HEK293 (cell line): ENCODE measurements at regions not wholly inside any gene's neighbourhood (a gene's known extent, or its start where the extent isn't known, plus 50 kb on each side); places are given as distances from the start of the nearest gene placed in this dataset.

Experiments used
- CTCF ChIA-PET: fragments of 350-600 bp; formaldehyde crosslinking; extraction: SDS; loops from one replicate; lab custom pipeline; 2021; ENCODE audit warnings: antibody characterized with exemption; lab: Yijun Ruan, JAX
- POLR2A ChIA-PET: fragments of 300-600 bp; formaldehyde crosslinking; extraction: SDS; loops from one replicate; lab custom pipeline; 2020; ENCODE audit warnings: antibody characterized with exemption, inconsistent platforms; lab: Yijun Ruan, JAX
- H3K27ac ChIP-seq: fragments of 200-500 bp; sonication (Bioruptor generic); 2 replicates; pipeline ENCODE4 v1.5.1; 2014; ENCODE audit warnings: low read depth, low read length, control low read depth, inconsistent platforms; ENCODE audit errors: extremely low read depth
- H3K36me3 ChIP-seq, 2 experiments: fragments of 200-500 bp in 1 of 2; sonication (Bioruptor generic) in 1 of 2; 1 replicate in 1 of 2; 2 replicates in 1 of 2; pipeline ENCODE4 v1.5.1; 2014 to 2017; ENCODE audit warnings: inconsistent platforms in 2 of 2, low read length in 2 of 2; ENCODE audit not compliant: control insufficient read depth in 2 of 2, insufficient read depth in 1 of 2
- H3K4me1 ChIP-seq: fragments of 200-500 bp; sonication (Bioruptor generic); 2 replicates; pipeline ENCODE4 v1.5.1; 2014; ENCODE audit warnings: mild to moderate bottlenecking, low read length, inconsistent platforms; ENCODE audit not compliant: control insufficient read depth, insufficient read depth
- H3K4me3 ChIP-seq: 2 replicates; pipeline ENCODE4 v1.5.1; 2011; ENCODE audit warnings: low read depth, mild to moderate bottlenecking, control low read depth, low read length, moderate library complexity
- H3K9me3 ChIP-seq: fragments of 200-500 bp; sonication (Bioruptor generic); 2 replicates; pipeline ENCODE4 v1.5.1; 2014; ENCODE audit warnings: low read depth, low read length, inconsistent platforms; ENCODE audit not compliant: control insufficient read depth, insufficient read depth
- HOXA7 ChIP-seq: sonication (generic); formaldehyde crosslinking; IDR thresholded peaks from 2 replicates; pipeline ENCODE4 v1.8.1; 2022; ENCODE audit warnings: missing genetic modification reagents, borderline replicate concordance
- KLF16 ChIP-seq: fragments of 450-650 bp; formaldehyde crosslinking; IDR thresholded peaks from 2 replicates; pipeline ENCODE4 v1.5.1; 2017; ENCODE audit warnings: missing biosample characterization, missing genetic modification characterization
- MEIS1 ChIP-seq: sonication (generic); formaldehyde crosslinking; IDR thresholded peaks from 2 replicates; pipeline ENCODE4 v1.8.1; 2022; ENCODE audit warnings: missing genetic modification reagents, mild to moderate bottlenecking, borderline replicate concordance
- PRDM1 ChIP-seq: fragments of 450-650 bp; formaldehyde crosslinking; IDR thresholded peaks from 2 replicates; pipeline ENCODE4; 2016; ENCODE audit warnings: missing biosample characterization, missing genetic modification characterization
- ZNF175 ChIP-seq: fragments of 450-650 bp; formaldehyde crosslinking; IDR thresholded peaks from 2 replicates; pipeline ENCODE4 v1.5.1; 2016; ENCODE audit warnings: missing biosample characterization, missing genetic modification characterization
- ZNF184 ChIP-seq: fragments of 450-650 bp; IDR thresholded peaks from 2 replicates; pipeline ENCODE4 v1.5.1; 2018; ENCODE audit warnings: missing biosample characterization, mild to moderate bottlenecking, missing genetic modification characterization
- ZNF221 ChIP-seq: fragments of 450-650 bp; formaldehyde crosslinking; IDR thresholded peaks from 2 replicates; pipeline ENCODE4 v1.5.1; 2017; ENCODE audit warnings: missing biosample characterization, missing genetic modification characterization, borderline replicate concordance
- ZNF248 ChIP-seq: fragments of 450-650 bp; formaldehyde crosslinking; IDR thresholded peaks from 2 replicates; pipeline ENCODE4 v1.5.1; 2017; ENCODE audit warnings: missing biosample characterization, missing genetic modification characterization
- ZNF37A ChIP-seq: fragments of 450-650 bp; IDR thresholded peaks from 2 replicates; pipeline ENCODE4 v1.5.1; 2018; ENCODE audit warnings: missing biosample characterization, missing genetic modification characterization
- ZNF416 ChIP-seq: fragments of 450-650 bp; formaldehyde crosslinking; IDR thresholded peaks from 2 replicates; pipeline ENCODE4 v1.5.1; 2016; ENCODE audit warnings: missing biosample characterization, missing genetic modification characterization
- ZNF473 ChIP-seq: fragments of 450-650 bp; formaldehyde crosslinking; IDR thresholded peaks from 2 replicates; pipeline ENCODE4 v1.5.1; 2017; ENCODE audit warnings: missing biosample characterization, missing genetic modification characterization
- ZNF548 ChIP-seq: fragments of 450-650 bp; formaldehyde crosslinking; IDR thresholded peaks from 2 replicates; pipeline ENCODE4 v1.5.1; 2016; ENCODE audit warnings: missing biosample characterization, missing genetic modification characterization
- ZNF560 ChIP-seq: fragments of 450-650 bp; formaldehyde crosslinking; IDR thresholded peaks from 2 replicates; pipeline ENCODE4 v1.5.1; 2017; ENCODE audit warnings: missing biosample characterization, missing genetic modification characterization, borderline replicate concordance
- ZNF561 ChIP-seq: fragments of 450-650 bp; IDR thresholded peaks from 2 replicates; pipeline ENCODE4 v1.5.1; 2018; ENCODE audit warnings: missing biosample characterization, missing genetic modification characterization, borderline replicate concordance
- ZNF76 ChIP-seq: fragments of 450-650 bp; formaldehyde crosslinking; IDR thresholded peaks from 2 replicates; pipeline ENCODE4; 2016; ENCODE audit warnings: low read depth, missing biosample characterization, missing genetic modification characterization, borderline replicate concordance
- ZNF843 ChIP-seq: fragments of 450-650 bp; formaldehyde crosslinking; IDR thresholded peaks from 2 replicates; pipeline ENCODE4 v1.5.1; 2016; ENCODE audit warnings: missing biosample characterization, missing genetic modification characterization
- TF ChIP-seq, protein P1 (sequence below): fragments of 450-650 bp; formaldehyde crosslinking; IDR thresholded peaks from 2 replicates; pipeline ENCODE4 v1.5.1; 2016; ENCODE audit warnings: missing biosample characterization, missing genetic modification characterization
- TF ChIP-seq, protein P2 (sequence below): fragments of 450-650 bp; formaldehyde crosslinking; IDR thresholded peaks from 2 replicates; pipeline ENCODE4 v1.5.1; 2016; ENCODE audit warnings: missing biosample characterization, missing genetic modification characterization
- TF ChIP-seq, protein P3 (sequence below): fragments of 450-650 bp; formaldehyde crosslinking; IDR thresholded peaks from 2 replicates; pipeline ENCODE4 v1.5.1; 2016; ENCODE audit warnings: missing biosample characterization, missing genetic modification characterization
- TF ChIP-seq, protein P4 (sequence below): fragments of 450-650 bp; IDR thresholded peaks from 2 replicates; pipeline ENCODE4 v1.5.1; 2018; ENCODE audit warnings: missing biosample characterization, mild to moderate bottlenecking, missing genetic modification characterization
- TF ChIP-seq, protein P5 (sequence below): fragments of 450-650 bp; formaldehyde crosslinking; IDR thresholded peaks from 2 replicates; pipeline ENCODE4 v1.5.1; 2016; ENCODE audit warnings: missing biosample characterization, missing genetic modification characterization

DNA sequence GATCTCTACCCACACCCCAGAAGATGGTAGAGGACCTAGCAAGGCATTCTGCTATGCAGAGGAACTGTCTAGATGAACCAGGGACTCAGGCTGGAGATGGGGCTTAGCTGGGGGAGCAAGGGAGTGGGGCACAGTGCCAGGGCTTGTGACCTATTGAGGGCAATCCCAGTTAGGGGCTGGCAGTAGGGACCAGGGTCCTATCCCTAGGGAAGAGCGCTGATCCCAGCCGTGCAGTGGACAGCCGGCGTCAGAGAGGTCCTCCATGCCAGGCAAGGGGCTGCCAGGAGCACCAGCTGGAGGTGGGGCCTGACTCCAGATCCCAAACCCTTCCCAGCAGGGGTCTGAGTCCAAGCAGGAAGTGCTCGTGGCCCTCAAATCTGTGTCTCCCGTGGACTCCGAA, 52.7 kb upstream of the NEURL1B start:
- TF ChIP-seq, protein P1, sequence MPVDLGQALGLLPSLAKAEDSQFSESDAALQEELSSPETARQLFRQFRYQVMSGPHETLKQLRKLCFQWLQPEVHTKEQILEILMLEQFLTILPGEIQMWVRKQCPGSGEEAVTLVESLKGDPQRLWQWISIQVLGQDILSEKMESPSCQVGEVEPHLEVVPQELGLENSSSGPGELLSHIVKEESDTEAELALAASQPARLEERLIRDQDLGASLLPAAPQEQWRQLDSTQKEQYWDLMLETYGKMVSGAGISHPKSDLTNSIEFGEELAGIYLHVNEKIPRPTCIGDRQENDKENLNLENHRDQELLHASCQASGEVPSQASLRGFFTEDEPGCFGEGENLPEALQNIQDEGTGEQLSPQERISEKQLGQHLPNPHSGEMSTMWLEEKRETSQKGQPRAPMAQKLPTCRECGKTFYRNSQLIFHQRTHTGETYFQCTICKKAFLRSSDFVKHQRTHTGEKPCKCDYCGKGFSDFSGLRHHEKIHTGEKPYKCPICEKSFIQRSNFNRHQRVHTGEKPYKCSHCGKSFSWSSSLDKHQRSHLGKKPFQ (tag by site-specific recombination): no peak
- TF ChIP-seq ZNF473 (no peak), ZNF548 (tag by site-specific recombination) (no peak), ZNF561 (tag by site-specific recombination) (no peak), ZNF76 (tag by site-specific recombination) (no peak), HOXA7 (CRISPR knock-in tag) (no peak), ZNF184 (tag by site-specific recombination) (no peak), ZNF416 (no peak), KLF16 (tag by site-specific recombination) (no peak), ZNF843 (no peak)
- TF ChIP-seq, protein P2, sequence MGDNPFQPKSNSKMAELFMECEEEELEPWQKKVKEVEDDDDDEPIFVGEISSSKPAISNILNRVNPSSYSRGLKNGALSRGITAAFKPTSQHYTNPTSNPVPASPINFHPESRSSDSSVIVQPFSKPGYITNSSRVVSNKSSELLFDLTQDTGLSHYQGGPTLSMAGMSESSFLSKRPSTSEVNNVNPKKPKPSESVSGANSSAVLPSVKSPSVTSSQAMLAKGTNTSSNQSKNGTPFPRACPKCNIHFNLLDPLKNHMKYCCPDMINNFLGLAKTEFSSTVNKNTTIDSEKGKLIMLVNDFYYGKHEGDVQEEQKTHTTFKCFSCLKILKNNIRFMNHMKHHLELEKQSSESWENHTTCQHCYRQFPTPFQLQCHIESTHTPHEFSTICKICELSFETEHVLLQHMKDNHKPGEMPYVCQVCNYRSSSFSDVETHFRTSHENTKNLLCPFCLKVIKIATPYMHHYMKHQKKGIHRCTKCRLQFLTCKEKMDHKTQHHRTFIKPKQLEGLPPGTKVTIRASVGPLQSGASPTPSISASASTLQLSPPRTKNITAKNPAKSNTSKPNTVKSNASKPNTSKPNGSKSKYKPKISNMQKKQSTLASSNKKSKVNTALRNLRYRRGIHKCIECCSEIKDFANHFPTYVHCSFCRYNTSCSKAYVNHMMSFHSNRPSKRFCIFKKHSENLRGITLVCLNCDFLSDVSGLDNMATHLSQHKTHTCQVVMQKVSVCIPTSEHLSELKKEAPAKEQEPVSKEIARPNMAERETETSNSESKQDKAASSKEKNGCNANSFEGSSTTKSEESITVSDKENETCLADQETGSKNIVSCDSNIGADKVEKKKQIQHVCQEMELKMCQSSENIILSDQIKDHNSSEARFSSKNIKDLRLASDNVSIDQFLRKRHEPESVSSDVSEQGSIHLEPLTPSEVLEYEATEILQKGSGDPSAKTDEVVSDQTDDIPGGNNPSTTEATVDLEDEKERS: no peak
- H3K4me3 ChIP-seq: no peak overlapping the region
- no peaks in the 10 kb centered on the region for H3K4me1 ChIP-seq
- H3K9me3 ChIP-seq: no peaks in the 10 kb centered on the region
- ChIA-PET CTCF (interaction anchor here (0.6 to 0.7 kb wide), 2 partner anchors 108 to 120 kb away, joined by 3 to 5 read pairs; no protein-coding TSS in a partner anchor), POLR2A (no interaction called here)
- no peaks in the 10 kb centered on the region for H3K36me3 ChIP-seq
- no peak overlapping the region for H3K27ac ChIP-seq

DNA sequence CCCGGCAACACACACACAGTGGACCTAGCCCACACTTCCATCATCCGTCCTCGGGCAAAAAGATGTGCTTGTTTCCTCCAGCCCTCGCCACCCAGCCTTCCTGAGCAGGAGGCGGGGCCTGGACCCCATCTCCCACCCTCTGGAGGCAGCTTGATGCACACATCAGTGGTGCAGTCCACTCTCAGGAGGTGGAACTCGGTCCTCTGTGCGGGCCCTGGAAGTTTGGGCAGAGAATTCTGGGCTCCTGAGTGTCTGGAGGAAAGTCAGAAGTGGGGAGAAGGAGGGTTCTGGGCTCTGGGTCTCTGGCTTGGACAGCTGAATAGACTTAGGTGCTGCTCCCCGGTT, 54.0 kb upstream of the NEURL1B start:
- no peak overlapping the region for H3K4me3 ChIP-seq
- H3K27ac ChIP-seq: no peak overlapping the region
- H3K9me3 ChIP-seq: no peaks in the 10 kb centered on the region
- no peaks in the 10 kb centered on the region for H3K36me3 ChIP-seq
- ChIA-PET CTCF (no interaction called here), POLR2A (no interaction called here)
- no peaks in the 10 kb centered on the region for H3K4me1 ChIP-seq
- TF ChIP-seq ZNF221 (tag by site-specific recombination) (no peak), PRDM1 (tag by site-specific recombination) (no peak), ZNF248 (no peak), ZNF175 (tag by site-specific recombination) (no peak), MEIS1 (CRISPR knock-in tag) (no peak), ZNF37A (no peak), ZNF560 (tag by site-specific recombination) (no peak)
- TF ChIP-seq, protein P3, sequence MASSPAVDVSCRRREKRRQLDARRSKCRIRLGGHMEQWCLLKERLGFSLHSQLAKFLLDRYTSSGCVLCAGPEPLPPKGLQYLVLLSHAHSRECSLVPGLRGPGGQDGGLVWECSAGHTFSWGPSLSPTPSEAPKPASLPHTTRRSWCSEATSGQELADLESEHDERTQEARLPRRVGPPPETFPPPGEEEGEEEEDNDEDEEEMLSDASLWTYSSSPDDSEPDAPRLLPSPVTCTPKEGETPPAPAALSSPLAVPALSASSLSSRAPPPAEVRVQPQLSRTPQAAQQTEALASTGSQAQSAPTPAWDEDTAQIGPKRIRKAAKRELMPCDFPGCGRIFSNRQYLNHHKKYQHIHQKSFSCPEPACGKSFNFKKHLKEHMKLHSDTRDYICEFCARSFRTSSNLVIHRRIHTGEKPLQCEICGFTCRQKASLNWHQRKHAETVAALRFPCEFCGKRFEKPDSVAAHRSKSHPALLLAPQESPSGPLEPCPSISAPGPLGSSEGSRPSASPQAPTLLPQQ (tag by site-specific recombination): no peak
- TF ChIP-seq, protein P4, sequence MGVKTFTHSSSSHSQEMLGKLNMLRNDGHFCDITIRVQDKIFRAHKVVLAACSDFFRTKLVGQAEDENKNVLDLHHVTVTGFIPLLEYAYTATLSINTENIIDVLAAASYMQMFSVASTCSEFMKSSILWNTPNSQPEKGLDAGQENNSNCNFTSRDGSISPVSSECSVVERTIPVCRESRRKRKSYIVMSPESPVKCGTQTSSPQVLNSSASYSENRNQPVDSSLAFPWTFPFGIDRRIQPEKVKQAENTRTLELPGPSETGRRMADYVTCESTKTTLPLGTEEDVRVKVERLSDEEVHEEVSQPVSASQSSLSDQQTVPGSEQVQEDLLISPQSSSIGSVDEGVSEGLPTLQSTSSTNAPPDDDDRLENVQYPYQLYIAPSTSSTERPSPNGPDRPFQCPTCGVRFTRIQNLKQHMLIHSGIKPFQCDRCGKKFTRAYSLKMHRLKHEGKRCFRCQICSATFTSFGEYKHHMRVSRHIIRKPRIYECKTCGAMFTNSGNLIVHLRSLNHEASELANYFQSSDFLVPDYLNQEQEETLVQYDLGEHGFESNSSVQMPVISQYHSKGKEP (tag by site-specific recombination): no peak
- TF ChIP-seq, protein P5, sequence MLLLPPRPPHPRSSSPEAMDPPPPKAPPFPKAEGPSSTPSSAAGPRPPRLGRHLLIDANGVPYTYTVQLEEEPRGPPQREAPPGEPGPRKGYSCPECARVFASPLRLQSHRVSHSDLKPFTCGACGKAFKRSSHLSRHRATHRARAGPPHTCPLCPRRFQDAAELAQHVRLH: no peak
